Neural cell (in vitro differentiated cells): ENCODE measurements at regions not wholly inside any gene's neighbourhood (a gene's known extent, or its start where the extent isn't known, plus 50 kb on each side); places are given as distances from the start of the nearest gene placed in this dataset.

Experiments used
- CTCF ChIP-seq: fragments of 450-650 bp; IDR thresholded peaks from 2 replicates; pipeline ENCODE4 v1.5.1; 2014; ENCODE audit warnings: antibody characterized with exemption, mild to moderate bottlenecking, moderate library complexity; ENCODE audit not compliant: poor library complexity, severe bottlenecking
- EP300 ChIP-seq: fragments of 450-650 bp; conservative IDR thresholded peaks from 2 replicates; pipeline ENCODE4 v1.6.1; 2014; ENCODE audit warnings: antibody characterized with exemption, mild to moderate bottlenecking, moderate library complexity; ENCODE audit not compliant: poor library complexity, severe bottlenecking
- TAF1 ChIP-seq: IDR thresholded peaks from 2 replicates; pipeline ENCODE4 v1.6.1; 2012; ENCODE audit warnings: low read depth

DNA sequence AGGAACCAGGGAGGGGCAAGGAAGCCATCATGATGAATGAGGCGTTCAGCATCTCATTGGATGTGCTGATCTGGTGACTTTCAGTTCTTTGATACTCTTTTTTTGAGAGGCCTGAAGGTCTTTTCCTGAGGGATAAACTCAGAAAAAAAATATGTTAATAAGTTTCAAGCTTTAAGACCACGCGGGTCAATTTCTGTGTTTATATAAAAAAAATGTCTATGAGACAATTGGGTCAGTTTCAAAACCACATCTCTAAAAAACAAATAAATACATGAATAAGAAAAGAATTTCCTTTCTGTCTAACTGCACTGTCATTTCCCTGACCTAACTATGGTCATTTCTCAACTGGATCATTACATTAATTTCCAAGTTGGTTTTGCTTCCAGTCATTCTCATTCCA, 62.6 kb downstream of the TRIML1 start:
- TF ChIP-seq CTCF (no peak), EP300 (no peak), TAF1 (no peak)
